ENCODE measurements at regions not wholly inside any gene's neighbourhood (a gene's known extent, or its start where the extent isn't known, plus 50 kb on each side); places are given as distances from the start of the nearest gene placed in this dataset.

DNA sequence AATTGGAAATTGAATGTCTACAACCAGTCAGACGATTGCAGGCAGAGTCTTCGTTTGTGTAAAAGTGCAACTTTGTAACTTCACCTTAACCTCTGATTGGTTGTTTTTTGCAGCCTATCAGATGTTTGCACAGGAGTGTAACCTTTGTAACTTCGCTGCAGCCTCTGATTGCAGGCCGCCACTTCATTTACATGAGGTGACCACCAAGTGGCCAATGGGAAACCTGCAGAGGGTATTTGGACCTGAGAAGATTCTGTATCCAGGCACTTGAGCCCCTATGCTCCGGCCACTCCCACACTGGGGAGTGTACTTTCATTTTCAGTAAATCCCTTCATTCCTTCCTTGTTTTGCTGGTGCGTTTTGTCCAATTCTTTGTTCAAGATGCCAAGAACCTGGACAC is 68.1 kb upstream of the PFN2 start:
- H3K36me3 ChIP-seq (replicated peaks in 1 of 2; ENCODE audit: control insufficient read depth in 1 of 2, insufficient read depth in 2 of 2, low read length in 2 of 2) = no peaks in the 10 kb centered on the region
- Mint-ChIP-seq H3K36me3 (no peaks in the 10 kb centered on the region), H3K27me3 (ENCODE audit: low read depth in 3 of 3) (peaks cover 0 to 2% (median 0%) of the 10 kb centered on the region in 3 donors), H3K4me3 (no peak overlapping the region), H3K4me1 (no peaks in the 10 kb centered on the region), H3K27ac (no peak overlapping the region), H3K9me3 (peaks cover 6 to 23% (median 18%) of the 10 kb centered on the region in 7 donors)
- no peaks in the 10 kb centered on the region for H4K20me1 ChIP-seq (ENCODE audit: insufficient read depth, low read length)
- no peaks in the 10 kb centered on the region for H3K27me3 ChIP-seq (ENCODE audit: control insufficient read depth in 2 of 2, insufficient read depth in 2 of 2, low read length in 2 of 2)
- intact Hi-C loops (cut with micrococcal nuclease) = no loop called here
- TF ChIP-seq, protein P1, sequence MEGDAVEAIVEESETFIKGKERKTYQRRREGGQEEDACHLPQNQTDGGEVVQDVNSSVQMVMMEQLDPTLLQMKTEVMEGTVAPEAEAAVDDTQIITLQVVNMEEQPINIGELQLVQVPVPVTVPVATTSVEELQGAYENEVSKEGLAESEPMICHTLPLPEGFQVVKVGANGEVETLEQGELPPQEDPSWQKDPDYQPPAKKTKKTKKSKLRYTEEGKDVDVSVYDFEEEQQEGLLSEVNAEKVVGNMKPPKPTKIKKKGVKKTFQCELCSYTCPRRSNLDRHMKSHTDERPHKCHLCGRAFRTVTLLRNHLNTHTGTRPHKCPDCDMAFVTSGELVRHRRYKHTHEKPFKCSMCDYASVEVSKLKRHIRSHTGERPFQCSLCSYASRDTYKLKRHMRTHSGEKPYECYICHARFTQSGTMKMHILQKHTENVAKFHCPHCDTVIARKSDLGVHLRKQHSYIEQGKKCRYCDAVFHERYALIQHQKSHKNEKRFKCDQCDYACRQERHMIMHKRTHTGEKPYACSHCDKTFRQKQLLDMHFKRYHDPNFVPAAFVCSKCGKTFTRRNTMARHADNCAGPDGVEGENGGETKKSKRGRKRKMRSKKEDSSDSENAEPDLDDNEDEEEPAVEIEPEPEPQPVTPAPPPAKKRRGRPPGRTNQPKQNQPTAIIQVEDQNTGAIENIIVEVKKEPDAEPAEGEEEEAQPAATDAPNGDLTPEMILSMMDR (IDR thresholded peaks at IDR 0.05) = no peak
- H3K9me3 ChIP-seq (replicated peaks in 1 of 2; ENCODE audit: control insufficient read depth in 1 of 2, insufficient read depth in 1 of 2, low read length in 2 of 2) = peaks cover 7 to 8% of the 10 kb centered on the region in 2 donors
- H3K9ac ChIP-seq (ENCODE audit: insufficient read depth, low read length, poor library complexity, severe bottlenecking) = no peak overlapping the region
- no peak overlapping the region for H3K4me2 ChIP-seq (replicated peaks; ENCODE audit: extremely low read depth, low read length, poor library complexity, severe bottlenecking)
- no peak overlapping the region for H2AFZ ChIP-seq (ENCODE audit: insufficient read depth, low read depth, low read length, poor library complexity, severe bottlenecking)
- DNase-seq = no peak
- 100% methylated on average over 2 of the region's 6 CpGs for WGBS (ENCODE audit: insufficient coverage)
- no peaks in the 10 kb centered on the region for H3K79me2 ChIP-seq (ENCODE audit: insufficient read depth, low read length)
- H3K4me1 ChIP-seq (ENCODE audit: control insufficient read depth in 1 of 2, insufficient read depth in 2 of 2, low read length in 2 of 2) = no peaks in the 10 kb centered on the region
- no peak overlapping the region for H3K27ac ChIP-seq (ENCODE audit: low read depth in 1 of 2, low read length in 2 of 2)
- H3K4me3 ChIP-seq (replicated peaks in 1 of 3; ENCODE audit: low read depth in 2 of 3, low read length in 3 of 3) = no peak overlapping the region

DNA sequence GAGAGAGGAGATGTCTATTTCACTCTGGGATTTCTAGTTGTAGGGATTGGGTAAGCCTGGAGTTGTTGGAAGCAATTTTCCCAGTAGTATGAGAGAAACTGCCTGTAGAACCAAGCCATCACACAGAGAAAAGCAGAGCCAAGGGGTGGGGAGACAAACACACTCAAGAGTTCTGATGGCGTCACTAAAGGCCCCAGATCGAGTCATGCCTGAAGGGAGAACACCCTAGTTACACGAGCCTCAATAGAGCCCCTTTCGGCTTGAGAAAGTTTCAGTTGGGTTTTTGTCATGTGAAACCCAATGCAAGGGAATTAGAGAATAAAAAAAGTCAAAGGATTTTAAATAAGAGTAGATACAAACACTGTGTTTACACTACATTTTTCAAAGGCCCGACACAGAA is 66.1 kb upstream of the PFN2 start:
- intact Hi-C loops (cut with micrococcal nuclease) = no loop called here
- peaks cover 4 to 7% of the 10 kb centered on the region in 2 donors for H3K9me3 ChIP-seq (replicated peaks in 1 of 2; ENCODE audit: control insufficient read depth in 1 of 2, insufficient read depth in 1 of 2, low read length in 2 of 2)
- WGBS (ENCODE audit: insufficient coverage) = 86% methylated on average over 1 of the region's 5 CpGs

More for the DNA sequence above, 66.1 kb upstream of the PFN2 start:
- TF ChIP-seq, protein P1 (IDR thresholded peaks at IDR 0.05) = no peak
- Mint-ChIP-seq H3K9me3 (peaks cover 5 to 18% (median 12%) of the 10 kb centered on the region in 7 donors), H3K27me3 (ENCODE audit: low read depth in 3 of 3) (peaks cover 0 to 5% (median 4%) of the 10 kb centered on the region in 3 donors), H3K4me1 (no peaks in the 10 kb centered on the region), H3K27ac (no peak overlapping the region), H3K4me3 (no peak overlapping the region), H3K36me3 (no peaks in the 10 kb centered on the region)
- no peak for DNase-seq
- Histone ChIP-seq H3K4me2 (replicated peaks; ENCODE audit: extremely low read depth, low read length, poor library complexity, severe bottlenecking) (no peak overlapping the region), H3K4me1 (ENCODE audit: control insufficient read depth in 1 of 2, insufficient read depth in 2 of 2, low read length in 2 of 2) (no peaks in the 10 kb centered on the region), H4K20me1 (ENCODE audit: insufficient read depth, low read length) (no peaks in the 10 kb centered on the region), H3K36me3 (replicated peaks in 1 of 2; ENCODE audit: control insufficient read depth in 1 of 2, insufficient read depth in 2 of 2, low read length in 2 of 2) (no peaks in the 10 kb centered on the region), H3K9ac (ENCODE audit: insufficient read depth, low read length, poor library complexity, severe bottlenecking) (no peak overlapping the region), H3K27me3 (ENCODE audit: control insufficient read depth in 2 of 2, insufficient read depth in 2 of 2, low read length in 2 of 2) (no peaks in the 10 kb centered on the region), H3K27ac (ENCODE audit: low read depth in 1 of 2, low read length in 2 of 2) (no peak overlapping the region), H2AFZ (ENCODE audit: insufficient read depth, low read depth, low read length, poor library complexity, severe bottlenecking) (no peak overlapping the region), H3K4me3 (replicated peaks in 1 of 3; ENCODE audit: low read depth in 2 of 3, low read length in 3 of 3) (no peak overlapping the region), H3K79me2 (ENCODE audit: insufficient read depth, low read length) (no peaks in the 10 kb centered on the region)

Data from CD14-positive monocyte (primary cell).